H9 (cell line): ENCODE measurements at regions not wholly inside any gene's neighbourhood (a gene's known extent, or its start where the extent isn't known, plus 50 kb on each side); places are given as distances from the start of the nearest gene placed in this dataset.

ENCODE experiments used
- DNase-seq: peaks from one replicate; pipeline ENCODE4 v3.0.0-alpha.2; 2017
- H2AFZ ChIP-seq: one replicate; pipeline ENCODE4 v1.6.1; 2013; ENCODE audit warnings: mild to moderate bottlenecking, low read length, control low read depth, moderate library complexity
- H2AK5ac ChIP-seq: 2 replicates; pipeline ENCODE4 v1.6.1; 2013; ENCODE audit warnings: low read length, control low read depth, mixed read lengths; ENCODE audit not compliant: insufficient read length
- H2BK120ac ChIP-seq: one replicate; pipeline ENCODE4 v1.6.1; 2013; ENCODE audit warnings: low read depth, mild to moderate bottlenecking, low read length, control low read depth, inconsistent platforms; ENCODE audit not compliant: poor library complexity, severe bottlenecking
- H2BK12ac ChIP-seq: 2 replicates; pipeline ENCODE4 v1.6.1; 2013; ENCODE audit warnings: low read length, control low read depth, mixed read lengths, low read depth; ENCODE audit not compliant: insufficient read length
- H2BK15ac ChIP-seq: 2 replicates; pipeline ENCODE4 v1.6.1; 2013; ENCODE audit warnings: low read depth, low read length, control low read depth
- H2BK20ac ChIP-seq: one replicate; pipeline ENCODE4 v1.6.1; 2013; ENCODE audit warnings: low read depth, mild to moderate bottlenecking, low read length, control low read depth, inconsistent platforms; ENCODE audit not compliant: poor library complexity, severe bottlenecking
- H2BK5ac ChIP-seq: 2 replicates; pipeline ENCODE4 v1.6.1; 2013; ENCODE audit warnings: low read length, control low read depth, mixed read lengths; ENCODE audit not compliant: insufficient read length
- H3K14ac ChIP-seq: 2 replicates; pipeline ENCODE4 v1.6.1; 2013; ENCODE audit warnings: low read length, control low read depth; ENCODE audit not compliant: insufficient read depth
- H3K18ac ChIP-seq: 2 replicates; pipeline ENCODE4 v1.6.1; 2013; ENCODE audit warnings: low read depth, mild to moderate bottlenecking, mixed read lengths, low read length, control low read depth; ENCODE audit not compliant: insufficient read length
- H3K23ac ChIP-seq: 2 replicates; pipeline ENCODE4 v1.6.1; 2013; ENCODE audit warnings: low read length, control low read depth, mixed read lengths, low read depth; ENCODE audit not compliant: insufficient read length
- H3K23me2 ChIP-seq: 2 replicates; pipeline ENCODE4 v1.6.1; 2013; ENCODE audit warnings: low read depth, mild to moderate bottlenecking, mixed read lengths, low read length, control low read depth; ENCODE audit not compliant: insufficient read length, poor library complexity, severe bottlenecking
- H3K27ac ChIP-seq: 2 replicates; pipeline ENCODE4 v1.5.1; 2013; ENCODE audit warnings: low read length, control low read depth, mixed read lengths, low read depth; ENCODE audit not compliant: insufficient read length
- H3K27me3 ChIP-seq: 2 replicates; pipeline ENCODE4 v1.6.1; 2013; ENCODE audit warnings: low read length, control low read depth, inconsistent platforms; ENCODE audit not compliant: insufficient read depth
- H3K4ac ChIP-seq: 2 replicates; pipeline ENCODE4 v1.6.1; 2013; ENCODE audit warnings: low read depth, mild to moderate bottlenecking, control low read depth, inconsistent platforms, low read length, moderate library complexity
- H3K4me1 ChIP-seq: 2 replicates; pipeline ENCODE4 v1.6.1; 2013; ENCODE audit warnings: low read length, control low read depth, inconsistent platforms; ENCODE audit not compliant: insufficient read depth
- H3K4me2 ChIP-seq: 2 replicates; pipeline ENCODE4 v1.6.1; 2013; ENCODE audit warnings: low read length, control low read depth, mixed read lengths; ENCODE audit not compliant: insufficient read length, insufficient read depth
- H3K56ac ChIP-seq: 2 replicates; pipeline ENCODE4 v1.6.1; 2013; ENCODE audit warnings: low read depth, mild to moderate bottlenecking, mixed read lengths, low read length, control low read depth; ENCODE audit not compliant: insufficient read length
- H3K79me1 ChIP-seq: 2 replicates; pipeline ENCODE4 v1.6.1; 2013; ENCODE audit warnings: low read depth, mild to moderate bottlenecking, moderate library complexity, low read length, control low read depth, inconsistent platforms; ENCODE audit not compliant: insufficient read depth, poor library complexity, severe bottlenecking
- H3K79me2 ChIP-seq: 2 replicates; pipeline ENCODE4 v1.6.1; 2013; ENCODE audit warnings: low read length, control low read depth, inconsistent platforms; ENCODE audit not compliant: insufficient read depth
- H3K9ac ChIP-seq: 2 replicates; pipeline ENCODE4 v1.6.1; 2013; ENCODE audit warnings: low read length, control low read depth, mixed read lengths; ENCODE audit not compliant: insufficient read length; ENCODE audit errors: extremely low read depth
- H3K9me3 ChIP-seq: one replicate; pipeline ENCODE4 v1.6.1; 2013; ENCODE audit warnings: low read depth, low read length, inconsistent platforms; ENCODE audit not compliant: control insufficient read depth
- H3T11ph ChIP-seq: one replicate; pipeline ENCODE4 v1.6.1; 2013; ENCODE audit warnings: mild to moderate bottlenecking, low read length, control low read depth, inconsistent platforms
- H4K20me1 ChIP-seq: one replicate; pipeline ENCODE4 v1.6.1; 2013; ENCODE audit not compliant: control insufficient read depth, insufficient read length, insufficient read depth
- H4K5ac ChIP-seq: 2 replicates; pipeline ENCODE4 v1.6.1; 2013; ENCODE audit warnings: low read depth, mild to moderate bottlenecking, mixed read lengths, low read length, control low read depth; ENCODE audit not compliant: insufficient read length
- H4K8ac ChIP-seq: replicated peaks from 2 replicates; pipeline ENCODE4 v1.6.1; 2013; ENCODE audit warnings: low read length, control low read depth, mixed read lengths, low read depth; ENCODE audit not compliant: insufficient read length
- H4K91ac ChIP-seq: 2 replicates; pipeline ENCODE4 v1.6.1; 2013; ENCODE audit warnings: low read depth, mild to moderate bottlenecking, moderate library complexity, mixed read lengths, low read length, control low read depth; ENCODE audit not compliant: insufficient read length
- H3K27ac Mint-ChIP-seq, 3 experiments: 2 replicates in 2 of 3; 3 replicates in 1 of 3; pipeline ENCODE4 v1.8.0; 2020 to 2021; ENCODE audit warnings: mixed read lengths in 3 of 3, mild to moderate bottlenecking in 1 of 3, moderate library complexity in 1 of 3
- H3K27me3 Mint-ChIP-seq: 2 replicates; pipeline ENCODE4 v1.8.0; 2021; ENCODE audit warnings: low read depth, mild to moderate bottlenecking, moderate library complexity, mixed read lengths
- H3K36me3 Mint-ChIP-seq, 3 experiments: 2 replicates in 2 of 3; 3 replicates in 1 of 3; pipeline ENCODE4 v1.8.0; 2020 to 2021; ENCODE audit warnings: low read depth in 3 of 3, mixed read lengths in 3 of 3; ENCODE audit not compliant: insufficient read depth in 1 of 3
- H3K4me1 Mint-ChIP-seq, 2 experiments: 2 replicates each; pipeline ENCODE4 v1.8.0; 2020; ENCODE audit warnings: mixed read lengths in 2 of 2
- H3K4me3 Mint-ChIP-seq, 2 experiments: 2 replicates in 1 of 2; 3 replicates in 1 of 2; pipeline ENCODE4 v1.8.0; 2020 to 2021; ENCODE audit warnings: mild to moderate bottlenecking in 2 of 2, mixed read lengths in 2 of 2, moderate library complexity in 1 of 2
- H3K9me3 Mint-ChIP-seq, 2 experiments: 2 replicates in 1 of 2; 3 replicates in 1 of 2; pipeline ENCODE4 v1.8.0; 2020; ENCODE audit warnings: mild to moderate bottlenecking in 2 of 2, mixed read lengths in 2 of 2, moderate library complexity in 1 of 2
- WGBS: extraction: QIAGEN DNeasy Blood & Tissue Kit; methylation state at CpG from one replicate; pipeline ENCODE4 v1.1.7; 2013; ENCODE audit warnings: missing lambda C conversion rate, low lambda C conversion rate, mixed read lengths; ENCODE audit not compliant: insufficient read length; ENCODE audit errors: extremely low coverage; 5-methylcytosine and 5-hydroxymethylcytosine counted together
- TF ChIP-seq, protein P1 (sequence below): fragments of 200-600 bp; sonication (generic); conservative IDR thresholded peaks from 3 replicates; pipeline ENCODE4 v1.8.0; 2021; ENCODE audit warnings: antibody characterized with exemption, mild to moderate bottlenecking

GRCh38 chr4:138954428-138954827, 61.2 kb upstream of the NOCT start:
- Mint-ChIP-seq H3K9me3 (no peaks in the 10 kb centered on the region), H3K36me3 (no peaks in the 10 kb centered on the region), H3K27ac (no peak overlapping the region; a peak in 1 of 7 replicates), H3K4me1 (peaks cover 0 to 4% of the 10 kb centered on the region in 2 experiments; a peak in 2 of 4 replicates), H3K4me3 (no peak overlapping the region), H3K27me3 (no peaks in the 10 kb centered on the region)
- no peaks in the 10 kb centered on the region for H4K20me1 ChIP-seq
- no peak overlapping the region for H3K18ac ChIP-seq
- no CpG with 5 or more reads among the region's 2 CpGs for WGBS
- H2AFZ ChIP-seq: no peak overlapping the region
- no peaks in the 10 kb centered on the region for H3K9me3 ChIP-seq
- H2BK20ac ChIP-seq: no peak overlapping the region
- H3K79me2 ChIP-seq: no peaks in the 10 kb centered on the region
- no peaks in the 10 kb centered on the region for H3K79me1 ChIP-seq
- H3K23ac ChIP-seq: no peak overlapping the region
- H3K23me2 ChIP-seq: no peaks in the 10 kb centered on the region
- H4K8ac ChIP-seq: no peak overlapping the region
- TF ChIP-seq, protein P1, sequence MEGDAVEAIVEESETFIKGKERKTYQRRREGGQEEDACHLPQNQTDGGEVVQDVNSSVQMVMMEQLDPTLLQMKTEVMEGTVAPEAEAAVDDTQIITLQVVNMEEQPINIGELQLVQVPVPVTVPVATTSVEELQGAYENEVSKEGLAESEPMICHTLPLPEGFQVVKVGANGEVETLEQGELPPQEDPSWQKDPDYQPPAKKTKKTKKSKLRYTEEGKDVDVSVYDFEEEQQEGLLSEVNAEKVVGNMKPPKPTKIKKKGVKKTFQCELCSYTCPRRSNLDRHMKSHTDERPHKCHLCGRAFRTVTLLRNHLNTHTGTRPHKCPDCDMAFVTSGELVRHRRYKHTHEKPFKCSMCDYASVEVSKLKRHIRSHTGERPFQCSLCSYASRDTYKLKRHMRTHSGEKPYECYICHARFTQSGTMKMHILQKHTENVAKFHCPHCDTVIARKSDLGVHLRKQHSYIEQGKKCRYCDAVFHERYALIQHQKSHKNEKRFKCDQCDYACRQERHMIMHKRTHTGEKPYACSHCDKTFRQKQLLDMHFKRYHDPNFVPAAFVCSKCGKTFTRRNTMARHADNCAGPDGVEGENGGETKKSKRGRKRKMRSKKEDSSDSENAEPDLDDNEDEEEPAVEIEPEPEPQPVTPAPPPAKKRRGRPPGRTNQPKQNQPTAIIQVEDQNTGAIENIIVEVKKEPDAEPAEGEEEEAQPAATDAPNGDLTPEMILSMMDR: no peak
- H3K4me1 ChIP-seq: no peaks in the 10 kb centered on the region; the same call in 1 of the 2 replicates
- no peak for DNase-seq
- H3K14ac ChIP-seq: no peak overlapping the region
- no peak overlapping the region for H3T11ph ChIP-seq
- H3K4me2 ChIP-seq: no peak overlapping the region
- no peak overlapping the region for H3K4ac ChIP-seq
- no peak overlapping the region for H4K5ac ChIP-seq
- H2BK12ac ChIP-seq: no peak overlapping the region
- H2BK120ac ChIP-seq: no peak overlapping the region
- H3K27ac ChIP-seq: no peak overlapping the region
- H2AK5ac ChIP-seq: no peak overlapping the region
- H2BK15ac ChIP-seq: no peak overlapping the region
- no peaks in the 10 kb centered on the region; the same call in 1 of the 2 replicates for H3K27me3 ChIP-seq
- H2BK5ac ChIP-seq: no peak overlapping the region
- no peak overlapping the region for H3K9ac ChIP-seq
- no peak overlapping the region for H4K91ac ChIP-seq
- H3K56ac ChIP-seq: no peak overlapping the region
